AG10803 (cell line): ENCODE measurements at regions not wholly inside any gene's neighbourhood (a gene's known extent, or its start where the extent isn't known, plus 50 kb on each side); places are given as distances from the start of the nearest gene placed in this dataset.

Experiments
- DNase-seq: peaks from one replicate; pipeline ENCODE4 v3.0.0; 2010; ENCODE audit warnings: low read depth
- H3K4me3 ChIP-seq: 2 replicates; pipeline ENCODE4 v1.5.1; 2011; ENCODE audit warnings: mild to moderate bottlenecking, low read length, control low read depth
- TF ChIP-seq, protein P1 (sequence below): conservative IDR thresholded peaks from 2 replicates; pipeline ENCODE4 v1.5.1; 2011; ENCODE audit warnings: mild to moderate bottlenecking, low read length, control low read depth, inconsistent platforms

DNA sequence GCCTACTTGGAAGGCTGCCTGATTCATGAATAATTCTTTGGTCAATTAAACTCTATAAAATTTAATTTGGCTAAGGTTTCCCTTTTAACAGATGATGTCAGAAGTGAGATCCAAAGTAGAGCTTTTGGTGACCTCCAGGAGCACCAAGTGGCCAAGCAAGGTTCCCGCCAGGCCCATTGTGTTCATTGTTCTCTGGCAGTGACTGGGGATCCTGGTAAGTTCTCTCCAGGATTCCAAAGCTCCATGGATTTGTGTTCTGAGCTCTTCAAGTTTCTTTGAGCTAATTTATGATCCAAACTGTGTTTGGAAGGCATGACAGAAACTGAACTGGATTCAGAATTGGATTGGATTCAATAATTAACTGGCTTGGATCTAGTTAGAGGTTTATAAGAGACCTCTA, 72.0 kb upstream of the ALDH1L1 start:
- TF ChIP-seq, protein P1, sequence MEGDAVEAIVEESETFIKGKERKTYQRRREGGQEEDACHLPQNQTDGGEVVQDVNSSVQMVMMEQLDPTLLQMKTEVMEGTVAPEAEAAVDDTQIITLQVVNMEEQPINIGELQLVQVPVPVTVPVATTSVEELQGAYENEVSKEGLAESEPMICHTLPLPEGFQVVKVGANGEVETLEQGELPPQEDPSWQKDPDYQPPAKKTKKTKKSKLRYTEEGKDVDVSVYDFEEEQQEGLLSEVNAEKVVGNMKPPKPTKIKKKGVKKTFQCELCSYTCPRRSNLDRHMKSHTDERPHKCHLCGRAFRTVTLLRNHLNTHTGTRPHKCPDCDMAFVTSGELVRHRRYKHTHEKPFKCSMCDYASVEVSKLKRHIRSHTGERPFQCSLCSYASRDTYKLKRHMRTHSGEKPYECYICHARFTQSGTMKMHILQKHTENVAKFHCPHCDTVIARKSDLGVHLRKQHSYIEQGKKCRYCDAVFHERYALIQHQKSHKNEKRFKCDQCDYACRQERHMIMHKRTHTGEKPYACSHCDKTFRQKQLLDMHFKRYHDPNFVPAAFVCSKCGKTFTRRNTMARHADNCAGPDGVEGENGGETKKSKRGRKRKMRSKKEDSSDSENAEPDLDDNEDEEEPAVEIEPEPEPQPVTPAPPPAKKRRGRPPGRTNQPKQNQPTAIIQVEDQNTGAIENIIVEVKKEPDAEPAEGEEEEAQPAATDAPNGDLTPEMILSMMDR, result no peak
- no peak overlapping the region for H3K4me3 ChIP-seq
- no peak for DNase-seq

DNA sequence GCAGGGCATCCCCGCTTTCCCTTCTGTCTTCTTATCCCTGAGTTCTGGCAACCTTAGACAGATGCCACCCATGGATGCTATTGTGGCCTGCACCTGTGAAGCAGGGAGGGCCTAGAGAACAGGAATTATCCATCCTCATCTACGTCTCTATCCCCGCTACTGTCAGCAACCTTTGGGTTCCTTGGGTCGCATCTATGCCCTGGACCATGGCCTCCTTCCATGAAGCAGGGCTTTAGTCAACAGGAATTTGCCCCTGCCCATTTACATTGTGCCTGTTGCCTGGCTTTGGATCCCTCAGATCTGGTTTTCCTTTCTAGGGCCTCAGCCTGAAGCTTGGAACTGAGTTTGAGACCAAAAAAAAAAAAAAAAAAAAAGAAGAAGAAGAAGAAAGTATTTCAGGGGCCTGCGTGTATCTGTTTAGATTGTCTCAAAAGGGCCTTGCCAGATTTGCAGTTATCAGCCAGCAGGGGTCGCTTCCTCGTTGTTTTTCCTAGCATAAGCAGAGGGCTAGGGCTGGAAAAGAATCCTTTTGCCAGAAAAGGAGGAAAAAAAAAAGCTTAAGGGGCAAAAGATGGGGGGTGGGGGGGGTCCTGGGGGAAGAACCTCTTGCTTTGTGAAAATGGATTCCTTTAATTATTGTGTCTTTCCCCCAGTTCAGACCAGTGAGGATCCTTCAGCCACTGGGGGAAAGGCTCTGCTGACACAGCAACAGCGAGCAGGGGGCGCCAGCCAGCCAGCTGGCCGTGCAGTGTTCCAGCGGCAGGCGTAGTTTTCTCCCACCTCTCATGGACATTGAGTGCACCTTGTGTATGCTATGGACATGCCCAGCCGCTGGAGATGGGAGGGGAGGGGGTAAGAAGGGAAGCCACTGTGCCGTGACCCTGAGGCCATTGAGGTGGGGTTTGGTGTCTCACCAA, 65.7 kb upstream of the ALDH1L1 start:
- H3K4me3 ChIP-seq, result no peak overlapping the region
- TF ChIP-seq, protein P1, result peak; percentile 66
- peak; percentile 64 for DNase-seq
